Neural crest cell (in vitro differentiated cells): ENCODE measurements at regions not wholly inside any gene's neighbourhood (a gene's known extent, or its start where the extent isn't known, plus 50 kb on each side); places are given as distances from the start of the nearest gene placed in this dataset.

Experiments used
- DNase-seq: peaks from one replicate; pipeline ENCODE4 v3.0.0; 2021; ENCODE audit warnings: low read depth, mixed read lengths, low spot score
- H3K27ac Mint-ChIP-seq: one replicate; pipeline ENCODE4 v1.8.0; 2021; ENCODE audit warnings: mild to moderate bottlenecking, mixed read lengths; ENCODE audit not compliant: unreplicated experiment
- H3K27me3 Mint-ChIP-seq: 2 replicates; pipeline ENCODE4 v1.8.0; 2021; ENCODE audit warnings: low read depth, mild to moderate bottlenecking, mixed read lengths
- H3K36me3 Mint-ChIP-seq: 2 replicates; pipeline ENCODE4 v1.8.0; 2021; ENCODE audit warnings: low read depth, mild to moderate bottlenecking, mixed read lengths
- H3K4me1 Mint-ChIP-seq: 2 replicates; pipeline ENCODE4 v1.8.0; 2021; ENCODE audit warnings: mixed read lengths
- H3K4me3 Mint-ChIP-seq: one replicate; pipeline ENCODE4 v1.8.0; 2021; ENCODE audit warnings: mild to moderate bottlenecking, mixed read lengths
- H3K9me3 Mint-ChIP-seq: 2 replicates; pipeline ENCODE4 v1.8.0; 2021; ENCODE audit warnings: mixed read lengths
- TF ChIP-seq, protein P1 (sequence below): fragments of 200-600 bp; sonication (generic); conservative IDR thresholded peaks from 2 replicates; pipeline ENCODE4 v1.5.0; 2021; ENCODE audit warnings: antibody characterized with exemption, mild to moderate bottlenecking

DNA sequence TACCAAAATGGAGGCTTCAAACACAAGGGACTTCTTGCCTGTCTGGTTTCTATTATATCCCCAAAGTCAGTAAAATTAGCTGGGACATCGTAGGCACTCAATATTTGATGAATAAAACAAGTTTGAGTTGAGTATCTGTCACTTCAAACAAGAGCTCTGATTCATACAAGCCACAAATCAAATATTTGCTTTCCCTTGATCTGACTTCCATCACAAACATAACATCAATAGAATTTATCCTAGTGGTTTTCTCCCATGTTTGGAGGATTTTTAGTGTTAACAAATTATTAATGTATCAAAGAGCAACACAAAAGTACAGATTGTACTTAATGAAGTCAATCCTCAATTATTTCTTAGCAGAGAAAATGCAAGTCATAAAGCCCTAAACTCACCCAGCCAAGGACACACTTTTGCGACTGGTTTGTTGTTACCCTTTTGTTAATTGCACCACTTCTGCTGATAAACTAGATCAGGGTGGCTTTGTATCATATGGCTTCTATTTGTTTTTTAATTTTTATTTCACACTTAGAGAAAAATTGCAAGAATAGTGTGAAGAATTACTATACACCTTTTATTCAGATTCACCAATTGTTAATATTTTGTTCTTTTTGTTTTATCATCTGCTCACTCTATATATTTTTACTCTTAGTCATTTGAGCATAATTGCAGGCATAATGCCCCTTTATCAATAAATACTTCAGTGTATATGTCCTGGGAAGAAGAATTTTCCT is 117.4 kb upstream of the PRDM1 start:
- H3K27ac Mint-ChIP-seq: no peak overlapping the region
- no peak for DNase-seq

DNA sequence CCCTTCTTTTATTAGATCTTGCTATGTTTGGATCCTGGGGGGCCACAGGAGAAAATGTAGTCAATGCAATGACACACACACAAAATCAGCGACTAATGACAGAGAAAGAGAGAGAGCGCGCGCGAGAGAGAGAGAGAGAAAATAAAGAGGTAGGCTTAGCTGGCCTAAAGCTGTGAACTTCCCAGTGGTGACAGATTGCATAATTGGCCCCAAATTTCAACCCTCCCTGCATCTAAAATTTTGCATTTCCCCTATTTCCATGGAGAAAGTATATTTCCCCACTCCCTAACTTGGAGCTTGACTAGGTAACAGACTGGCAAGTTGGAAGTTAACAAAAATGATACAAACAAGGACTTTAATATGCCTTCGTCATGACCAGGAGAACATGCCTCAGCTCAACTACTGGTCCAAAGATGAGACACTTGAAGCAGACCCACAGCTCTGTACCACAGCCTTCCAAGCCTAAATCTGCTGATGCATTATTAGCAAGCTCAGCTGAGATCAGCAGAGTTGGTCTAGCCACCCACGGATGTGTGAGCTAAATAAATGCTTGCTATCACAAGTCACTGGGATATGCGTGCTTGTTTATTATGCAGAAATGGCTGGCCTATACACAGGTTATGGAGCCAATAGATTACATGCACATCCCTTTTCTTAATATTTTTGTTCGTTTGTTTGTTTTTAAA is 118.1 kb upstream of the PRDM1 start:
- H3K27ac Mint-ChIP-seq: no peak overlapping the region
- H3K4me3 Mint-ChIP-seq: no peak overlapping the region
- peaks cover 5% of the 10 kb centered on the region for H3K36me3 Mint-ChIP-seq
- DNase-seq: no peak
- H3K4me1 Mint-ChIP-seq: no peaks in the 10 kb centered on the region
- no peaks in the 10 kb centered on the region for H3K27me3 Mint-ChIP-seq
- peaks cover 4% of the 10 kb centered on the region for H3K9me3 Mint-ChIP-seq
- TF ChIP-seq, protein P1, sequence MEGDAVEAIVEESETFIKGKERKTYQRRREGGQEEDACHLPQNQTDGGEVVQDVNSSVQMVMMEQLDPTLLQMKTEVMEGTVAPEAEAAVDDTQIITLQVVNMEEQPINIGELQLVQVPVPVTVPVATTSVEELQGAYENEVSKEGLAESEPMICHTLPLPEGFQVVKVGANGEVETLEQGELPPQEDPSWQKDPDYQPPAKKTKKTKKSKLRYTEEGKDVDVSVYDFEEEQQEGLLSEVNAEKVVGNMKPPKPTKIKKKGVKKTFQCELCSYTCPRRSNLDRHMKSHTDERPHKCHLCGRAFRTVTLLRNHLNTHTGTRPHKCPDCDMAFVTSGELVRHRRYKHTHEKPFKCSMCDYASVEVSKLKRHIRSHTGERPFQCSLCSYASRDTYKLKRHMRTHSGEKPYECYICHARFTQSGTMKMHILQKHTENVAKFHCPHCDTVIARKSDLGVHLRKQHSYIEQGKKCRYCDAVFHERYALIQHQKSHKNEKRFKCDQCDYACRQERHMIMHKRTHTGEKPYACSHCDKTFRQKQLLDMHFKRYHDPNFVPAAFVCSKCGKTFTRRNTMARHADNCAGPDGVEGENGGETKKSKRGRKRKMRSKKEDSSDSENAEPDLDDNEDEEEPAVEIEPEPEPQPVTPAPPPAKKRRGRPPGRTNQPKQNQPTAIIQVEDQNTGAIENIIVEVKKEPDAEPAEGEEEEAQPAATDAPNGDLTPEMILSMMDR: no peak

More for the DNA sequence above, 117.4 kb upstream of the PRDM1 start:
- Mint-ChIP-seq H3K4me1 (no peaks in the 10 kb centered on the region), H3K4me3 (no peak overlapping the region), H3K9me3 (peaks cover 11% of the 10 kb centered on the region), H3K27me3 (peaks cover 5% of the 10 kb centered on the region), H3K36me3 (peaks cover 11% of the 10 kb centered on the region)
- TF ChIP-seq, protein P1: no peak

DNA sequence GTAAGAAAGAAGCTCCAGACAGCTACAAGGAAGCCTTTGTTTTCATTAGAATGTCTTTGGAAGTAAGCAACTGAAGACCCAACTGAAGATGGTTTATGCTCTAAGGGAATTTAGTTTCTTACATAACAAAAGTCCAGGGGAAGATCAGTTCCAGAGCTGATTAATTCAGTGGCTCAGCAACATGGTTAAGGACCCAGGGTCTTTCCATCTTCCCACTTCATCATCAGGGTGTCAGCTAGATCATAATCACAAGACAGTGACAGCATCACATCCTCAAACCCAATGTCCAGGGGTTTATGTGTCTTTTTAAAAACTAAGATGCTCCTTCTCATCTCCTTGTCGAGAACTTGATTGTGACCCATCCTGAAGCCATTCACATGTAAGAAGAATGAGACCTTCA is 119.7 kb upstream of the PRDM1 start:
- H3K9me3 Mint-ChIP-seq: no peaks in the 10 kb centered on the region
- no peak overlapping the region for H3K27ac Mint-ChIP-seq
- no peak overlapping the region for H3K4me3 Mint-ChIP-seq
- TF ChIP-seq, protein P1: no peak
- no peaks in the 10 kb centered on the region for H3K4me1 Mint-ChIP-seq
- H3K36me3 Mint-ChIP-seq: no peaks in the 10 kb centered on the region
- no peak for DNase-seq
- no peaks in the 10 kb centered on the region for H3K27me3 Mint-ChIP-seq

DNA sequence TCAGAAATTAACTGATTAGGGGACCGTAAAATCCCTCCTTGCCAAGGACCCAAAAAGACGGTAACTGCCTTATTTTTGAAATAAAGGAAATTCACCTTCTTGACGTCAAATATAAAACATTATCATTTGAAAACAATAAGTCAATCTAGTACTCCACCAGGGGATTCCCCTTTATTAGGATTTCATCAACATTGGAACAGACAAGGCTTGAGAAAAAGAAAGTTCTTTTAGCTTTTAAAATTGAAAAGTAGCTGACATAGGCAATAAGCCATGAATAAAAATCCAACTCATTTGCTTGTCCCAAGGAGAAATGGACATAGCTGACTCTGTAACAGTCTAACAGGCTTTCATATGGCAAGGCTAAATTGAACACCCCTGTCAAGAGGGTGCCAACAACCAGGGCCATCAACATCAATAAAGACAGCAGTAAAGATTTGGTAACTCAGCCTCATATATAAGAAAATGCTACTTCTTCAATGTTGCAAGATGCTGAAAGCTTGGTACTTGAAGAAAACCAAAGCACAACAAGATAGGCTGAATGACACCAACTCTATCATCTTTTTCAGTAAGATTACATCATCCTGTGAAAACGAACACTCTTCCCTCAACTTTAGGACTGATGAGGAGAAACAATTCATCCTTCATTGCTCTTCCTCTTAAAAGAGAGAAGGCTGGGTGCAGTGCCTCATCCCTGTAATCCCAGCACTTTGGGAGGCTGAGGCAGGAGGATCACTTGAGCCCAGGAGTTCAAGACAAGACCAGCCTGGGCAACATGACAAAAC is 121.0 kb upstream of the PRDM1 start:
- no peak overlapping the region for H3K27ac Mint-ChIP-seq
- H3K4me1 Mint-ChIP-seq: no peaks in the 10 kb centered on the region
- H3K36me3 Mint-ChIP-seq: no peaks in the 10 kb centered on the region
- TF ChIP-seq, protein P1: no peak
- H3K4me3 Mint-ChIP-seq: no peak overlapping the region
- H3K27me3 Mint-ChIP-seq: no peaks in the 10 kb centered on the region
- no peaks in the 10 kb centered on the region for H3K9me3 Mint-ChIP-seq
- no peak for DNase-seq

DNA sequence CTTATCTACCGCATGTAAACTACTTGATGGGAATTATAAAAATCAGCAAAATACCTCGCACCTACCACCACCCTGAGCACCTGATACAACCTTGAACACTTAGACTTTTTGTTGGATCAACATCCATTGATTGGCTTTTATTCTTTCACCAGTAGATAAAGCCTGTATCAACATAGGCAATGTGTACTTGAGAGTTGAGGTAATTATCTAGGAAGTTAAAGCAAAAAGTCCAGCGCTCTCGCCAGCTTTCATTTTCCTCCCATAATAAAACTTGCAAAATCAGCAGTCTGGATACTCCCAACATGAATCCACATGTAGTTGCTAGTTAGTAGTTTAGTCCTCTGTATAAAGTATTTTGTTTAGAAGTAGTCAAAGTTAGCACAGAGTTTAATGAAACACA is 132.0 kb upstream of the PRDM1 start:
- no peaks in the 10 kb centered on the region for H3K27me3 Mint-ChIP-seq
- H3K4me3 Mint-ChIP-seq: no peak overlapping the region
- H3K9me3 Mint-ChIP-seq: peaks cover 4% of the 10 kb centered on the region
- H3K27ac Mint-ChIP-seq: no peak overlapping the region
- H3K4me1 Mint-ChIP-seq: no peaks in the 10 kb centered on the region
- TF ChIP-seq, protein P1: no peak
- H3K36me3 Mint-ChIP-seq: no peaks in the 10 kb centered on the region
- DNase-seq: no peak
